ENCODE measurements at regions not wholly inside any gene's neighbourhood (a gene's known extent, or its start where the extent isn't known, plus 50 kb on each side); places are given as distances from the start of the nearest gene placed in this dataset.

DNA sequence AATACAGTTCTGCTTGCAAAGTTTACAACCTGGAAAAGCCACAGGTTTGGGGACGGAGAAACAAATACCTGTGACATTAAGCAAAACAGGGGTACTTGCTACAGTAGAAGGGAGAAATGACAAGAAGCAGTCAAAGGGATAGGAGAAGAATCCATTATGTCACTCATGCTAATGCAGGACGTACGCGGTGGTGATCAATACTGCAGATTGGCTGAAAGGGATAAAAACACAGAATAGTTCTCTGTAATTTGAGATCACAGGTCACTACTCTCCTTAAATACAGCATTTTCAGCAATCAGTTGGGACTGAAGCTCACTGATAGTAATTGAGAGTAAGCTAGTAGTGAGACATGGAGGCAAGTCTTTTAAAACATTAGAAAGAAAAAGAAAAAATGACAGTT is 130.3 kb upstream of the MTAP start:
- DNase-seq: no peak

- no peak for DNase-seq
Observed at GRCh38 chr9:21672761-21673160, 129.7 kb upstream of the MTAP start.

GRCh38 chr9:21674894-21675293 is 127.5 kb upstream of the MTAP start:
- no peak for DNase-seq

GRCh38 chr9:21677387-21677786 is 125.0 kb upstream of the MTAP start:
- DNase-seq: no peak

- DNase-seq: no peak
Observed at GRCh38 chr9:21677834-21678233, 124.6 kb upstream of the MTAP start.

GRCh38 chr9:21679432-21679831 is 123.0 kb upstream of the MTAP start:
- no peak for DNase-seq

DNA sequence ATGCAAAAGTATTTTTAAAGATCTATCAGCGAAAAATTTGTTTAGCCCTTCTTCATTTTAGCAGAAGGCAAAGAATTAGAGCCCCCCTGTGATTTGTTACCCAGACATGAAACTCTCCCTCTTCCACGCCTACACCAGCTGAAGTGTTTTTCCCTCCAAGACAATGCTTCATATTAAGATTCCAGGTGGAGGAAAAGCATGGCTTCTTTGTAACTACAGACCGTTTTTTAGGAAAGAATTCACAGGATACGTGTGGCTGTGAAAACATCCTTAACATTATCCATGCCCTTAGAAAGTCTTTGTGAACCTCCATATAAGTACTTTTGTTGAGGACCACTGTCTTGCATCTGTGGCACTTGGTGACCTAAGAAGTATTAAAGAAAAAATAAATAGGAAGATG is 121.8 kb upstream of the MTAP start:
- no peak for DNase-seq

DNA sequence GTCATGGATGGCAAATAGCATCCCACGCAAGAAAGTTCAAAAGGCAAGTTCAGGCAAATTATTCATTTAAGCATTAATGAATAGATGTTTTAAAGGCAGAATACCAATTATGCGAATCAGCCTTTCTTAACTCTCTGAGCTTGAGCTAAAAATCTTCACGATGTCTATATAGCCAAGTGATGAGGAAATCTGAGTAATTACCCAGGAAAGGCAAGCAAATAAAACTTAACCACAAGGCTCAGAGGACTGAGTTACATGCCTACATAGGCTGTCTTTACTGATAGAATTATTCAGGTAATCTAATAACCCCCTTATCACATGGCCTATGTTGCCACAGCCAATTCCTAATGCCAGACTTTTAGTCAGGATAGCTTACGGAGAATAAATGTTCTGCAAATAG is 120.8 kb upstream of the MTAP start:
- no peak for DNase-seq

- no peak for DNase-seq
Observed at GRCh38 chr9:21682381-21682780, 120.1 kb upstream of the MTAP start.

- DNase-seq: no peak
Observed at GRCh38 chr9:21682981-21683380, 119.5 kb upstream of the MTAP start.

GRCh38 chr9:21683484-21684175 is 118.8 kb upstream of the MTAP start:
- DNase-seq: no peak

- DNase-seq: no peak
Observed at GRCh38 chr9:21684231-21684630, 118.2 kb upstream of the MTAP start.

GRCh38 chr9:21684831-21685362 is 117.5 kb upstream of the MTAP start:
- DNase-seq: no peak

- DNase-seq: no peak
Observed at GRCh38 chr9:21685502-21685901, 116.9 kb upstream of the MTAP start.

GRCh38 chr9:21686738-21687137 is 115.7 kb upstream of the MTAP start:
- DNase-seq: no peak

DNA sequence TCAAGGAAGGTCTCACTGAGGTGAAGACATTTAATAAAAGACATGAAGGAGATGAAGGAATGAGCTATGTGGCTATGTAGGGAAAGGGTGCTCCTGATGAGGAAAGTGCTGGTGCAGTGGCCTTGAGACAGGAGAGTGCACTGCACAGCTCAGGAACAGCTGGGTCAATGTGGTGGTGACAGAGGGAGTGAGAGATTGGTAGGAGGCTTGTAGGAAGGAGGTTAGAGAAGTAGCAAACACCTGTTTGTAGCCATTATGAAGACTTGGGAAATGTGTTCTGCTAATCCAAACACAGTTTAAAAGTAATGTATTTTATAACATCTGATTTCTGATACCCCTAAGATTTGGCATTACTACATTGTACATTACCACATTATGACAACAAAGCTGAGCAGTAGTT is 115.1 kb upstream of the MTAP start:
- no peak for DNase-seq

DNA sequence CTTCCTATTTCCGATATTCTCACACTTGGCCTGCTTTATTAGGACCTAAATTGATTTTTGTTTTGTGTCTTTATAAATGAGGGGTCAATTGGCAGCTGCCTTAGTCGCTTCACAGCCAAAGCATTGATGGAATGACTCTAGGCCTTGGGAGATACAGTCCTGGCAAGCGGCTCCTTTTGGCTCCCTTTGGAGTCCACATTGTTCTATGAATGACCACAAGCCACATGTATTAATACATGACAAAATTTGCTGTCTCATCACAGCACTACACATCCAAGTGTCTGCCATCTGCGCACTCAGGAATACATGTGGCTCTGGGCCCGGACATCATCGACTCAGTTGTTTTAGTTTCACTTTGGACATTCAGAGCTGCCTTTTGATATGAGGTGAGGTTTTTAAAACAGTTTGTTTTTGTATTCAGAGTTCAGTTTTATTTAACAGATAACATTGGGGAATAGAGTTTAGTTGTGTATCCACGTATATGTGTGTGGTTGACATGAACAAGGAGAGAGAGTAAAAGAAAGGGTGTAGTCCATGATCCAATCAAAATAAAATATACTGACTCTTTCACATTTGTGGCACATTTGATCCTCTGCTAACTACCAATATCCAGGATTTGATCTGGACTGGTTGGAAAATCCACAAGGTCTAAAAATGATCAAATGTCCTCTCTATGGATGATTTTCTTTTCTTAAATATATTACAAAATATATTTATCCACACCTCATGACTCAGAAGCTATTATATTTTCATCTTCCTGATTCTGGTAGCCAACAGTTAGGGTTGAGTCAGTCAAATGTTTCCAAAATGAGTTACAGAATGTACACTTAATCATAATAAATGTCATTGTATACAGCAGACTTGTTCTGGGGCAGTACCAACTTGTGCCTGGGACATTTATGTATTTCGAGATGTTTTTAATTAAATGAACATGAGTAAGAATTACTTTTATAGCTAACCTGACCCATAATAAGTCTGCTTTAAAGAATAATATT is 114.0 kb upstream of the MTAP start:
- DNase-seq: no peak

- DNase-seq: no peak
Observed at GRCh38 chr9:21689854-21690253, 112.6 kb upstream of the MTAP start.

- DNase-seq: no peak
Observed at GRCh38 chr9:21690561-21690960, 111.9 kb upstream of the MTAP start.

- no peak for DNase-seq
Observed at GRCh38 chr9:21692390-21692789, 110.0 kb upstream of the MTAP start.

DNA sequence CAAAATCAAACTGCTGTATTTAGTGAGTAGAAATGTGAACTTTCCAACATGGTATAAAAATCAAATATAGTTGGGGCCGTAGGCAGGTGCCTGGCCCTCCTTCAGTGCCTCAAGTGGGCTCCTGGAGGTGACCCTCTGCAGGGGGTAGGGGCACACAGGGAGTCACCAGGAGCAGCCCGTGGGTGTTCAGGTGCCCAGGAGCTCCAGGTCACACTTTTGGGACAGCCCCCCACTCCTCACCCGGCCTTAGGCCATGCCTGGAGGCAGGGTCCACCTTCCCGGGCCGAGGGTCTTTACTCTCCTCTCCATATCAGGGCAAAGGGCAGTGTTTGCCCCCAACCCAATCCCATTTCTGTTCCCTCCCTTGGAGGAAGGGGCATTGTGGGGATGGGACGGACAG is 108.0 kb upstream of the MTAP start:
- no peak for DNase-seq

GRCh38 chr9:21695443-21695842 is 107.0 kb upstream of the MTAP start:
- no peak for DNase-seq

DNA sequence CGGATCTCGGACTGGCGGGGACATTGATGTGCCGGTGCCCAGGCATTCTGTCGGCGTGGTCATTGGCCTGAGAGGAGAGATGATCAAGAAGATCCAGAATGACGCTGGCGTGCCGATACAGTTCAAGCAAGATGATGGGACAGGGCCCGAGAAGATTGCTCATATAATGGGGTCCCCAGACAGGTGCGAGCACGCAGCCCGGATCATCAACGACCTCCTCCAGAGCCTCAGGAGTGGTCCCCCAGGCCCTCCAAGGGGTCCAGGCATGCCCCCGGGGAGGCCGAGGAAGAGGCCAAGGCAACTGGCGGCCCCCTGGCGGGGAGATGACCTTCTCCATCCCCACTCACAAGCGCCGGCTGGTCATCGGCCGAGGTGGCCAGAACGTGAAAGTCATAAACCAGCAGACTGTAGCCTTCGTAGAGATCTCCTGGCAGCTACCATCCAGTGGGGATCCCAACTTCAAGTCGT is 106.5 kb upstream of the MTAP start:
- DNase-seq: no peak

GRCh38 chr9:21696411-21696871 is 106.0 kb upstream of the MTAP start:
- no peak for DNase-seq
